Right renal cortex interstitium (tissue), 3 donors: ENCODE measurements at regions not wholly inside any gene's neighbourhood (a gene's known extent, or its start where the extent isn't known, plus 50 kb on each side); places are given as distances from the start of the nearest gene placed in this dataset.
A peak's percentile ranks its signal among the peaks of the same experiment; 100 is the strongest.
"Not testable (repeated sequence)": the region's sequence is repeated elsewhere in the genome, so short reads cannot be mapped to it uniquely, and the experiment has no call there.

ENCODE experiments used
- DNase-seq, 3 donors: peaks; one replicate each; pipeline ENCODE4 v3.0.0-alpha.2; 2013; ENCODE audit warnings: low read depth in 3 of 3, low spot score in 2 of 3

DNA sequence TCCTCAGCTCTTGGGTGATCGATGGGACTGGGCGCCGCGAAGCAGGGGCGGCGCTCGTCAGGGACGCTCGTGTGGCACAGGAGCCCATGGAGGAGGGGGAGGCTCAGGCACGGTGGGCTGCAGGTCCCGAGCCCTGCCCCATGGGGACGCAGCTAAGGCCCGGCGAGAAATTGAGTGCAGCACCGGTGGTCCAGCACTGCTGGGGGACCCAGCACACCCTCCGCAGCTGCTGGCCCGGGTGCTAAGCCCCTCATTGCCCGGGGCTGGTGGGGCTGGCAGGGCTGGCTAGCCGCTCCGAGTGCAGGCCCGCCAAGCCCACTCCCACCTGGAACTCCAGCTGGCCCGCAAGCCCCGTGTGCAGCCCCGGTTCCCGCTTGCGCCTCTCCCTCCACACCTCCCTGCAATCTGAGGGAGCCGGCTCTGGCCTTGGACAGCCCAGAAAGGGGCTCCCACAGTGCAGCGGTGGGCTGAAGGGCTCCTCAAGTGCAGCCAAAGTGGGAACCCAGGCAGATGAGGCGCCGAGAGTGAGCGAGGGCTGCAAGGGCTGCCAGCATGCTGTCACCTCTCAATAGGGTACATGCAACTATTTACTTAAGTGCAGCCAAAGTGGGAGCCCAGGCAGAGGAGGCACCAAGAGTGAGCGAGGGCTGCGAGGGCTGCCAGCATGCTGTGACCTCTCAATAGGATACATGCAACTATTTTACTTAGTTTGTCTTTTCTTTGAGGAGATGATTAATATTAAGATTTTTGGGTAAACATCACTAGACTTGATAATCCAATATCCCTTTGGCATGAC lies 619.8 kb upstream of the IGFBP7 start:
- DNase-seq, result not testable (repeated sequence)

DNA sequence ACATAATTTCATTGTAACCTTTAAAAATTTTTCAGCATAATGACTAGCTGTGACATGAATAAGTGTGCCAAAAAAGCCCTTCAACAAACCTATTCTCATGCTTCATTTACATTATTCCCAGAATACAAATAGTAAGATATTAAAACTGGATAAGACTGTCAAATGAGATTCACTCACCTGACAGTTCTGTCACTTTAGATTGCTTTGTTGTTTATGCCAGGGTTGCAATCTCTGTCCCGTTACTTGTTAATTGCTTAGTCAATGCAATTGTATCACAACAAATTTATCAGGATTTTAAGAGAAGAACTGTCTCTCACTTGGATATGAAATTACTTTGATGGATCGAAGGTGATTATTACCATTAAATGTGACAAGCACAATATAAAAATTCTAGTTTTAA lies 616.0 kb upstream of the IGFBP7 start:
- no peak for DNase-seq

DNA sequence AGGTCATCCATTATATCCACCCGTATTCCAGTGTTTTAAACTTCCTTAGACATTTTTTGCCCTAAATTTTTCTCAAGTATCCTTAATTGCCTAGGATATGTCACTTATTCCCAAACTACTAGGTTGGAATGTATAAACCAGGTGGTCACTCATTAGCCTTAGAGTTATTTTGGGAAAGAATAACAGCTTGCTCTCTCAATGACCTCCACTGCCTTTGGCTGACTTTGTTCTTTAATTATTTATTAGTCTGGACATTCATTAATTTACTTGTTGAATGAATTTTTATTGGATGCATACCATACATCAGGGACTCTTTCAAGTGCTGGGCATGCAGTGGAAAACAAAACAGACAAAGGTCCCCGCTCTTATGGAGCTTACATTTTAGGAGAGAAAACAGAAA lies 609.3 kb upstream of the IGFBP7 start:
- peak; percentile 20 to 30 (median 21) for DNase-seq

GRCh38 chr4:57714313-57714712 lies 604.1 kb upstream of the IGFBP7 start:
- not testable (repeated sequence) for DNase-seq

GRCh38 chr4:57710053-57710452 lies 599.9 kb upstream of the IGFBP7 start:
- DNase-seq, result no peak

- DNase-seq, result no peak
Observed at GRCh38 chr4:57691370-57691769, 581.2 kb upstream of the IGFBP7 start.

- DNase-seq, result no peak
Observed at GRCh38 chr4:57689693-57690205, 579.6 kb upstream of the IGFBP7 start.

DNA sequence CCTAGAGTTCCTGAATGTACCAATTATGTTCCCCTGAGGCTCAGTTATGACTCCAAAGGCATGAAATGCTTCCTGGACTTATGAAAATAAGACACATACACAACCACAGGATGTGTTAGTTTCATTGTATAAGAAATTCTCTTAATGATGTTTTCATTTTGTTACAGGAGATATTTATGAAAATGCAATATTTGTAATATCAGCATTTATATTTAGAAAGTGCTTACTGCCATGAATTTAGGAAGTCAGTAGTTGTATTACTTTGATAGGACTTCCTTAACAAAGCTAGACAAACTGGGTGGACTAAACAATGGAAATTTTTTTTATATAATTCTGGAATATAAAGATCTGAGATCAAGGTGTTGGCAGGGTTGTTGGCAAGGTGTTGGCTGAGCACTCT lies 572.1 kb upstream of the IGFBP7 start:
- no peak for DNase-seq

- DNase-seq, result no peak
Observed at GRCh38 chr4:57679969-57680368, 569.8 kb upstream of the IGFBP7 start.

DNA sequence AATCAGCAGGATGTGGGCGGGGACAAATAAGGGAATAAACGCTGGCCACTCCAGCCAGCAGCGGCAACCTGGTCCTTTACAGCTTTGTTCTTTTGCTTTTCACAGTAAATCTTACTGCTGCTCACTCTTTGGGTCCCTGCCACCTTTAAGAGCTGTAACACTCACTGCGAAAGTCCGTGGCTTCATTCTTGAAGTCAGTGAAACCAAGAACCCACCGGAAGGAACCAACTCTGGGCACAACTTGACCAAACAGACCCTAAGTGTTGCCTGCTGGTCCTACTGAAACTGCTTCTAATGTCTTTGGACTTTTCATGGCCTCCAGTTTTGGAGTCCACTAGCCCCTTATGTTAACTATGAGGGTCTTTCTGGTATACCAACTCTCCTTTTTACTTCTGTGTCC lies 566.2 kb upstream of the IGFBP7 start:
- DNase-seq, result no peak

- no peak for DNase-seq
Observed at GRCh38 chr4:57672846-57673433, 562.8 kb upstream of the IGFBP7 start.

- DNase-seq, result no peak
Observed at GRCh38 chr4:57668621-57669020, 558.4 kb upstream of the IGFBP7 start.

DNA sequence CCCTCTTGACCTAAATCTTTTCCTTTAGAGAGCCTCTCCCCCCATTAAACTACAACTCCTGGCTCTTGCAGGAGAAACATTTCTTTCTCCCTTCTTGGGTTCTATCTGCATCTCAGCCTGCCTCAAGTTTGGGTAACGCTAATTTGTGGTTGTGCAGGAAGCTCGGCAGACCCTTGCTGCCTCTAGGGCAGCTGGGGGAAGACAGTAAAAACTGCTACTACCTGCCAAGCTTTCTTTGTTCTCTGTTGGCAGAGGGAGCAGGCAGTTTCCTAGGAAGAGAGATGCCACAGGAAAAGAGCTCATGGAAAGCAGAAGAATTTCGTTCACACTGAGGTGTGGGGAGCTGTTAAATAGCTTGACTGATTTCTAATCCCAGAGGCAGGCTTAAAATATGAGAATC lies 555.6 kb upstream of the IGFBP7 start:
- DNase-seq, result no peak

DNA sequence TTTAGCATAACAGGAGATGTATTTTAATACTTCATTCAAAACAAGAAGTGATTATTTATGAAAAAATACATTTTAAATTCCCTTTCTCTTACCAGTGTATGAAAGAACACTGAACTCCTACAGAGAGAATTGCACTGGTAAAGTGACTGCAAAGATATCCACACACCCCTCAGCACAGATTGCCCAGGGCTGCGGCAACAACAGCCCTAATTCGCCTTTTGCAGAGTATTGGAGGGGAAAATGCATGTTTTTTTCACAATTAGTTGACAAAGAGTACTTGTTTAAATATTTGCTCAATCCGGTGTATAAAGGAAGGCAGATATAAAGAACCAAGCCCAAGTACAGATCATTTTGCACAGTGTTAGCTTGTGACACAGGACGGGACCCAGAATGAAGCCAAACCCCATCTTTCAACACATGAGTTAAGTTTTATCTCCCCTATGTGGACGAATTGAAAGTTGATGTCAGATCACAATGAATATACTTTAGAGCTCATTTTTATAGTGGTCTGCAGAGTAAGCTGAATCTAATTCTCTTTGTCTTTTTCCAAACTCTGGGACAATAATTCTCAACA lies 551.4 kb upstream of the IGFBP7 start:
- DNase-seq, result no peak

DNA sequence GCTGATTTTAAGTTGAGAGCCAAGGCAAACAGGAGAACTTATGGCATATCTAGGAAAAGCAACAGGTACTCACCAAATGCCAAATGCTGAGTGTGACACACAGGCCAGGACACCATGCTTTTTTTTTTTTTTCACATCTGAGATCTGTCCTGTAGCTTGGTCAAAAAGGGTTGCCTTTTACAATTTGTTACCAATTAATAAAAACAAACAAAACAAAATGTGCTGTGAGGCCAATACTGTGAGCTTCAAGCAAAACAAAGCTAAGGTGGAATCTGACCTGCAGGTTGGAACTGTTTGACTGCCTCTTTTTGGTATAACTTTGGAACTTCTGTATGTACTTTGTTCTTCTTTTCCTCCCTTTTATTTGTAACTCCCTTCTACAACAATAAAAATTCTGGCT lies 548.5 kb upstream of the IGFBP7 start:
- DNase-seq, result no peak

DNA sequence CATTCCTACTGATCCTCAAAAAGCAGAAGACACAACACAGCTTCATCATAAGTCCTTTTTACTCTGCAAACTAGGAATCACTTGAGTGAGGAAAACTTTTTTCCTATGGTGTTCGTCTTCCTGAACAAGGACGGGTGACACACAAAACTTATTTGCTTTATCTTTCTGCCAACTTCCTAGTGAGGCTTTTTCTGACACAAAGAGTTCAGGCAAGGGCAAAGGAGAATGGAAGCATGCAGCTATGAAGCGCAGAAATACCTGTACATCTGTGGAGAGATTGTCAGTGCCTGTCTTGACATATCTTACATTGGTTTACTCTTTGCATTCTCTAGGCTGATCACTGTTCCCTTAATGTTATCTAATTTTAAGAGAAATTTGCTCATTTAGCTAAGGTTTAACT lies 548.0 kb upstream of the IGFBP7 start:
- DNase-seq, result no peak

- no peak for DNase-seq
Observed at GRCh38 chr4:57655342-57655741, 545.2 kb upstream of the IGFBP7 start.

DNA sequence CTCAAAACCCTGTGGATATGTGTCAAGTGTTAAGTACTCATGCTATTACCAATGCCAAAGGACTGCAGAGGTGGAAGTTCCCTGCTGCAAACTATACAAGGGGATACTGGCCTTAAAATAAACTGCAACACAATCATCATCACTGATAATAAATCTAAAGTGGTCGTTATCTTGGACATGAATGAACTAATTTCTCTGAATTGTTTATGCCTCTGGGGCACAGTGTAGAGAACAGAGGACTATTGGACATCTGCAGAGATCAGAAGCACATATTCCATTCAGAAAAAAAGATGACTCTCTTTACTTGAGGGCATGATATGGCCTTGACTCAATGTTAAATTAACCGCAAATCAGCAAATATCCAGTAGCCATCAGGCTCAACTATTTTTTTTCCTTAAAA lies 542.6 kb upstream of the IGFBP7 start:
- no peak for DNase-seq

DNA sequence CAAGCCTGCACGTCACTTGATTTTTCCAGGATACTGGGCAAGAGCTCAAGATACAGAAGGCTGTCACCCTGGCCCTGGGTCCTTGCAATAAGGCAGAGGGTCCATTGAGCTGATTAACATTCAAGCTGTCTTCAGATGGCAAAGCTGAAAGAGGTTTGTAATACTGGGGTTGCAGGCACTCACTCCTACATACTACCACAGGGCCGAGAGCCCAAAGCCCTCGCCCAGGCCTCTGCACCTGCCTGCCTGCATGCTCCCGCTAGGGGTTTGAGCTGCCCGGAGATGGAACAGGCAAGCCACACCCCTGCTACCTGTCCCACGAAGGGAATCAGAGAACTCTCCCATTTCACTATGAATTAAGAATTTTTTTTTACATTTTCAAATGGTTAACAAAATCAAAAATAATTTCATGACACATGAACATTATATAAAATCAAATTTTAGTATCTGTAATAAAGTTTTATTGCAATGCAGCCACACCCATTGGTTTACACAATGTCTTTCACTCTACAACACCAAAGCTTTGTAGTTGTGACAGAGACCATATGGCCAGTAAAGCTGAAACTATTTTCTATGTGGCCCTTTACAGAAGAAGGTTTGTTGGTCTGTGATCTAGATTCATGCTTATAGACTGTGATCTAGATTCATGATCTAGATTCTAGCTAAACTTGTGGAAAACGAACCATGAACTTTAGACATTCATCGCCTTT lies 530.4 kb upstream of the IGFBP7 start:
- DNase-seq, result no peak

- DNase-seq, result no peak
Observed at GRCh38 chr4:57639561-57640382, 529.6 kb upstream of the IGFBP7 start.

- no peak for DNase-seq
Observed at GRCh38 chr4:57635910-57636309, 525.7 kb upstream of the IGFBP7 start.
